GM12891 (cell line): ENCODE measurements at regions not wholly inside any gene's neighbourhood (a gene's known extent, or its start where the extent isn't known, plus 50 kb on each side); places are given as distances from the start of the nearest gene placed in this dataset.

Experiments
- DNase-seq: peaks from one replicate; pipeline ENCODE4 v3.0.0; 2011; ENCODE audit warnings: low spot score; ENCODE audit not compliant: insufficient read length
- FAIRE-seq: peaks from 2 replicates; lab custom pipeline; 2011; peaks lifted over from hg19 to GRCh38; lab: Jason Lieb, UNC
- PAX5 ChIP-seq: IDR thresholded peaks from 2 replicates; pipeline ENCODE4 v1.6.1; 2011; ENCODE audit warnings: low read length, moderate library complexity, mild to moderate bottlenecking; ENCODE audit not compliant: insufficient read depth, severe bottlenecking
- POLR2A ChIP-seq: IDR thresholded peaks from 2 replicates; pipeline ENCODE4 v1.6.1; 2011; ENCODE audit warnings: low read depth, low read length, control low read depth
- POLR2AphosphoS5 ChIP-seq: IDR thresholded peaks from 2 replicates; pipeline ENCODE4 v1.6.1; 2011; ENCODE audit warnings: low read depth, low read length, control low read depth
- POU2F2 ChIP-seq: IDR thresholded peaks from 2 replicates; pipeline ENCODE4 v1.6.1; 2011; ENCODE audit warnings: low read depth, mild to moderate bottlenecking, control low read depth, low read length, moderate library complexity
- SPI1 ChIP-seq: IDR thresholded peaks from 2 replicates; pipeline ENCODE4 v1.6.1; 2011; ENCODE audit warnings: low read depth, low read length, control low read depth
- TAF1 ChIP-seq: IDR thresholded peaks from 2 replicates; pipeline ENCODE4 v1.6.1; 2011; ENCODE audit warnings: low read depth, low read length, control low read depth

DNA sequence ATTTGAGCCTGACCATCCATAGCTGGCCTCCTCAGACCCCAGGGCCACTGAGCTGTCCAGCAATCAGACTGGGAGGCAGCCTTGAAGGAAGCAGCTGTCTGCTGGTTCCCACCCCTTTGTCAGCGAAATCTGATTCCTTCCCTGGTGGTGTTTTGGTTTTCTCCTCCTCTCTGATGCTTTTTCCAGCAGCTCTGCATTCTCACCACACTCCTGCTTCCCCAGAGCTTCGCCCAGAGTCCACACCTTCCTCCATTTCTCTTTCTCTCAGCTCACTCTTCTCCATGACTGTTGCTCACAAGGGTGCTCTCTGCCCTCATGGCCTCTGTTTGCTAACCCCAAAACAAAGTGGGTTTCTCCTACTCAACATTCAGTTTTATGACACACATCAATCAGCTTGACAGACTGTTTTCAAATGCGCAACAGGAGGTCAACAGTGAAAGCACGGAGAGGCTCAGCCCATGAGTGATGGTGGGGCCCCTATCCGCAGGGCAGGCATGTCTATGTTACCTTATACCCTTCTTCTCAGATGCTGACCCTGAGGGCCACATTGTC lies 130.6 kb upstream of the MTNR1B start:
- no peak for FAIRE-seq
- TF ChIP-seq POLR2AphosphoS5 (no peak), PAX5 (no peak), TAF1 (no peak), POLR2A (no peak), SPI1 (no peak), POU2F2 (no peak)
- no peak for DNase-seq

GRCh38 chr11:92839450-92839849 lies 130.0 kb upstream of the MTNR1B start:
- DNase-seq: no peak
- no peak for FAIRE-seq
- TF ChIP-seq SPI1 (no peak), TAF1 (no peak)

- FAIRE-seq: no peak
- TF ChIP-seq SPI1 (no peak), POLR2AphosphoS5 (no peak), PAX5 (no peak), TAF1 (no peak), POLR2A (no peak), POU2F2 (no peak)
- no peak for DNase-seq
Measured at GRCh38 chr11:92841719-92842118, 127.7 kb upstream of the MTNR1B start.

DNA sequence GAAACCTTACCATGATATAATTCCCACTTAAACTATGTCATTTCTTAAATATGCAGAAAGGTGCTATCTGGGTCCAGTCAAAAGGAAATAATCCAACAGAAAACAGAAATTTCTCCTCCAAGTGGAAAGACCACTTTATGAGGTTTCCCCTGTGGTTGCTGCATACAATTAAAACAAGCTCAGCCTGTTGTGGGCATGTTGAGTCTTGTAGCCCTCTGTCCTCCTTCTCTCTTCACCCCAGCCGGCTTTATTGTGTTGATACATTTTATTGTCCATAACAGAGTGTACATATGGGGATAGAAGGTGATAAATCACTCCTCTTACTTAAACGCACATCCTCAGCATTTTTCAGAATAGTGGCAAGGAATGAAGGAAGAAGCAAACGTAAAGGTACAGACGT lies 126.0 kb upstream of the MTNR1B start:
- no peak for DNase-seq
- FAIRE-seq: no peak
- no peak for TF ChIP-seq POU2F2

DNA sequence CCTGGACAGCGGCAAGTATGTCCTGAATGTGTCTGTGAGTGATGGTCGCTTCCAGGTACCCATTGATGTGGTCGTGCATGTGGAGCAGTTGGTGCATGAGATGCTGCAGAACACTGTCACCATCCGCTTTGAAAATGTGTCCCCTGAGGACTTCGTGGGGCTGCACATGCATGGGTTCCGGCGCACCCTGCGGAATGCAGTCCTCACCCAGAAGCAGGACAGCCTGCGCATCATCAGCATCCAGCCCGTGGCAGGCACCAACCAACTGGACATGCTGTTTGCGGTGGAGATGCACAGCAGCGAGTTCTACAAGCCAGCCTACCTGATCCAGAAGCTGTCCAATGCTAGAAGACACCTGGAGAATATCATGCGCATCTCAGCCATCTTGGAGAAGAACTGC lies 125.3 kb upstream of the MTNR1B start:
- no peak for FAIRE-seq

DNA sequence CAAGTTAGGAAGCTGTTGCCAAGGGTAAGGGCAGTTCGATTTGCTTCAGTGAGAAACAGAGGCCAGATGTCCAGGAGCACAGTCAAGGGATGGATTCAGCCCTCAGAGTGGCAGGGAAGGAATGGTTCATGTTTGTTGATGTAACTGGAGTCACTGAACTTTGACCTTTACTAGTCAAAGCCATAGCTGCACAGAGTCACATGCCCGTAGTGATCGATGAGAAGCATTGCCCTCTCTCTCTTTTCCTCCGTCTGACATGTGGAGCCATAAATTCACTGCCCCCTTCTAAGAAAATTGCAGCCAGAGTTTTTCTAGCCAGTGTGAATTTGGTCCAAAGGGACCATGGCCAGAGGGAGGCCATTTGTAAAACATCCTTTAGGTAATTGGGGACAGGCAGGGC lies 124.1 kb upstream of the MTNR1B start:
- TF ChIP-seq POLR2AphosphoS5 (no peak), PAX5 (no peak), POU2F2 (no peak), POLR2A (no peak), TAF1 (no peak)
- FAIRE-seq (no peak), DNase-seq (no peak)

More for the DNA sequence above, 125.3 kb upstream of the MTNR1B start:
- TF ChIP-seq PAX5 (no peak), POU2F2 (no peak), POLR2AphosphoS5 (no peak), POLR2A (no peak), SPI1 (no peak), TAF1 (no peak)
- DNase-seq: no peak

GRCh38 chr11:92845805-92846204 lies 123.6 kb upstream of the MTNR1B start:
- DNase-seq: no peak
- FAIRE-seq: no peak
- TF ChIP-seq POLR2AphosphoS5 (no peak), TAF1 (no peak), PAX5 (no peak), SPI1 (no peak), POU2F2 (no peak), POLR2A (no peak)

DNA sequence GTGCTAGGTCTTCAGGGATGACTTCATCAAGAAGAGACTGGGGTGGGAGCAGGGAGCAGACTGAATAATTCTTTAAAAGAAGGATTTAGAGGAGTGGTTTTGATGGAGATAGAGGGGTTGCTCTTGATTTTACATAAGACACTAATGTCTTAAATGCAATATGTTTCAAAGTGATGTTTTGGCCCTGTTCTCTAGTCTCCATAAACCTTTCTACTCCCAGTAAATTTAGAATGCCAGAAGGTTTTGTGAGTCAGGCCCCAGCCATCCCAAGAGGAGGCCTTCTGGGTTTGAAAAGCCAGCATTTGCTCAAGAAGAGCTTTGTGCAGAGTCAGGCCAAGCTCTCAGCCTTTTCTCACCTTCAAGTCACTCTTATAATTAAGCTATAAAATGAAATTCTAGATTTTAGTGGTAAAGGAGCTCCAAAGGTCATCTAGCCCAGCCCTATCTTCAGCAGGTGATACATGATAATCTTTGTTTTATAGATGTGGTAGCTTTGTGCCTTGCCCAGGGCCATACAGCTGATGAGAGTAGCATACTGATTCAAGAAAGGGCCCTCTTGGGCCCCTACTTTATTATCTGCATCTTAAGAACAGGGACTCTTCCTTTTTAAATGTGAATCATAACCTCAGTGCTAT lies 122.8 kb upstream of the MTNR1B start:
- FAIRE-seq: no peak
- TF ChIP-seq POLR2AphosphoS5 (no peak), POU2F2 (no peak), PAX5 (no peak), SPI1 (no peak), POLR2A (no peak), TAF1 (no peak)

GRCh38 chr11:92848578-92848977 lies 120.9 kb upstream of the MTNR1B start:
- DNase-seq: no peak
- TF ChIP-seq POU2F2 (no peak), POLR2A (no peak)
- FAIRE-seq: no peak

More for the DNA sequence above, 122.8 kb upstream of the MTNR1B start:
- DNase-seq: no peak

- FAIRE-seq (no peak), DNase-seq (no peak)
- TF ChIP-seq POLR2A (no peak), POU2F2 (no peak), PAX5 (no peak), TAF1 (no peak), SPI1 (no peak), POLR2AphosphoS5 (no peak)
Measured at GRCh38 chr11:92850296-92850826, 119.1 kb upstream of the MTNR1B start.

- DNase-seq: no peak
- FAIRE-seq: no peak
- no peak for TF ChIP-seq POLR2AphosphoS5
- TF ChIP-seq TAF1: no peak
- no peak for TF ChIP-seq PAX5
- TF ChIP-seq SPI1: no peak
- TF ChIP-seq POU2F2: no peak
Measured at GRCh38 chr11:92852229-92852628, 117.2 kb upstream of the MTNR1B start.
